Astrocyte (in vitro differentiated cells and primary cell): ENCODE measurements at regions not wholly inside any gene's neighbourhood (a gene's known extent, or its start where the extent isn't known, plus 50 kb on each side); places are given as distances from the start of the nearest gene placed in this dataset.

Source experiments
- CTCF ChIP-seq: IDR thresholded peaks from 2 replicates; pipeline ENCODE4 v1.5.1; 2011; ENCODE audit warnings: low read depth, mild to moderate bottlenecking, inconsistent platforms, low read length, moderate library complexity; ENCODE audit not compliant: insufficient read depth
- EZH2 ChIP-seq: IDR thresholded peaks from 2 replicates; pipeline ENCODE4 v1.6.1; 2012; ENCODE audit warnings: mild to moderate bottlenecking, low read length, inconsistent platforms; ENCODE audit not compliant: insufficient read depth

DNA sequence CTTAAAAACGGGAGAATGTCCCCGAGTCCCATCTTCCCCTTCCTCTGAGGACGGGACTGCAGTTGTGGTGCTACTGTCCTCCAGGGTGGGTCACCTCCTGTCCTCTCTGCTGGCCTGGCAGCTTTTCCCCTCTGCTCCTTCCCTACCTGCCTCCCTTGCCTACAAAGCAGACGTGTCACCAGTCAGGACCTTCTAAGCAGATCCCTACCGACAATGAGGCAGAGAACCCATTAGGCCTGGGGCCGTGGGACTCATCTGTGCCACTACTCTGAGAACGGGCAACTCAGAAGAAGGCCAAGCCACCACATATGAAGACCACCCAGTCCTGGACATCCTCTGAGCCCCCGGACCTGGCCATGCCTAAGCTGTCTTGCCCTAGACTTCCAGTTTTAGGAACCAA lies 103.0 kb upstream of the TEX51 start:
- TF ChIP-seq CTCF (no peak), EZH2 (no peak)
